HG02884 (cell line): ENCODE measurements at regions not wholly inside any gene's neighbourhood (a gene's known extent, or its start where the extent isn't known, plus 50 kb on each side); places are given as distances from the start of the nearest gene placed in this dataset.
"Not testable (repeated sequence)": the region's sequence is repeated elsewhere in the genome, so short reads cannot be mapped to it uniquely, and the experiment has no call there.

Experiments
- ATAC-seq: cut with Tn5 transposase; IDR thresholded peaks from one replicate; pipeline ENCODE4 v1.9.1; 2021; ENCODE audit warnings: mild to moderate bottlenecking, moderate library complexity; ENCODE audit not compliant: unreplicated experiment

- ATAC-seq: peak; percentile 75
Measured at GRCh38 chr10:36880898-36881297, 244.5 kb upstream of the ANKRD30A start.

GRCh38 chr10:36872702-36873393 is 252.6 kb upstream of the ANKRD30A start:
- peak; percentile 77 for ATAC-seq

- no peak for ATAC-seq
Measured at GRCh38 chr10:36840788-36841187, 284.6 kb upstream of the ANKRD30A start.

GRCh38 chr10:36837416-36837815 is 288.0 kb upstream of the ANKRD30A start:
- no peak for ATAC-seq

- no peak for ATAC-seq
Measured at GRCh38 chr10:36819781-36820180, 305.6 kb upstream of the ANKRD30A start.

GRCh38 chr10:36817898-36818297 is 307.5 kb upstream of the ANKRD30A start:
- ATAC-seq: no peak

GRCh38 chr10:36808625-36809362 is 316.6 kb upstream of the ANKRD30A start:
- no peak for ATAC-seq

- no peak for ATAC-seq
Measured at GRCh38 chr10:36803229-36803628, 322.2 kb upstream of the ANKRD30A start.

- ATAC-seq: no peak
Measured at GRCh38 chr10:36802490-36803153, 322.8 kb upstream of the ANKRD30A start.

GRCh38 chr10:36801660-36802059 is 323.7 kb upstream of the ANKRD30A start:
- ATAC-seq: no peak

GRCh38 chr10:36794981-36795380 is 330.4 kb upstream of the ANKRD30A start:
- ATAC-seq: no peak

- no peak for ATAC-seq
Measured at GRCh38 chr10:36789974-36790373, 335.4 kb upstream of the ANKRD30A start.

GRCh38 chr10:36788152-36788551 is 337.2 kb upstream of the ANKRD30A start:
- ATAC-seq: no peak

GRCh38 chr10:36783400-36783799 is 342.0 kb upstream of the ANKRD30A start:
- no peak for ATAC-seq

- ATAC-seq: no peak
Measured at GRCh38 chr10:36781570-36781969, 343.8 kb upstream of the ANKRD30A start.

- no peak for ATAC-seq
Measured at GRCh38 chr10:36780158-36780557, 345.2 kb upstream of the ANKRD30A start.

GRCh38 chr10:36779238-36779846 is 346.1 kb upstream of the ANKRD30A start:
- no peak for ATAC-seq

- no peak for ATAC-seq
Measured at GRCh38 chr10:36778651-36779050, 346.7 kb upstream of the ANKRD30A start.

- no peak for ATAC-seq
Measured at GRCh38 chr10:36773652-36774051, 351.7 kb upstream of the ANKRD30A start.

- ATAC-seq: no peak
Measured at GRCh38 chr10:36771725-36772124, 353.7 kb upstream of the ANKRD30A start.

GRCh38 chr10:36769741-36770140 is 355.7 kb upstream of the ANKRD30A start:
- ATAC-seq: not testable (repeated sequence)
